GM23248 (cell line): ENCODE measurements at regions not wholly inside any gene's neighbourhood (a gene's known extent, or its start where the extent isn't known, plus 50 kb on each side); places are given as distances from the start of the nearest gene placed in this dataset.

ENCODE experiments used
- EZH2 ChIP-seq: fragments of 200-600 bp; sonication (generic); IDR thresholded peaks from 2 replicates; pipeline ENCODE4 v1.6.1; 2018; ENCODE audit warnings: antibody characterized with exemption, mild to moderate bottlenecking; ENCODE audit not compliant: insufficient read depth, poor library complexity, severe bottlenecking
- EZH2phosphoT487 ChIP-seq: fragments of 200-600 bp; sonication (generic); IDR thresholded peaks from 2 replicates; pipeline ENCODE4 v1.6.1; 2018; ENCODE audit warnings: antibody characterized with exemption, moderate library complexity, mild to moderate bottlenecking, low read depth; ENCODE audit not compliant: insufficient read depth

DNA sequence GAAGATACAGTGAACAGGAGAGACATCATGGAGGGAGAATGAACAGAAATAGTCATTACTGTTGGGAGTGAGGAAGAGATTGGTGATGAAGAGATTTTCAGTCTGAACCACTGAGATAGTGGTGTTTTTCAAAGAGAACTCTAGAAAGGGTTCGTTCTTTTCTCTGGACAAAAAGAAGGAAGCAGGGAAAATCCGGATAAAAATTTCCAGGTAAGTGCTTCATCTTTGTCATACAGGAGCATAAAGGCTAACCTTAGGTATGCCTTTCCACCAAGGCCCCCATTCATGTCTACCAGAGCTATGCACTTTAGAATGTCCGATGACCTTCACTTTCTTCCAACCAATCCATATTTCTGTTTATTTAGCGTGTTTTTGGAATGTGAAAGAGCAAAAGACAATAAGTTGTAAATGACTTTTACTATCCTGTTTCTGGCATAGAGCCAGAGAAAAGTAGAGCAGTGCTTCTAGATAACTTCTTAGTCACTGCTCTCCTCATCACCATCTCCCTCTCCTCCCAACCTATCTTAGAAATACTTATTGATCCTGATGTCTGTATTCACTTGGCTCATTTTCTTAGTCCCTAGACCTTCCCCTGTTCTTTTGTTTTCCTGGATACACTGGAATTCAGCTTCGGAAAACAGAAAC, 116.5 kb downstream of the TTC6 start:
- TF ChIP-seq EZH2 (no peak), EZH2phosphoT487 (no peak)
